ENCODE measurements at regions not wholly inside any gene's neighbourhood (a gene's known extent, or its start where the extent isn't known, plus 50 kb on each side); places are given as distances from the start of the nearest gene placed in this dataset.

GRCh38 chr2:6748406-6749067, 117.2 kb downstream of the CMPK2 start:
- no peak for TF ChIP-seq CTCF (IDR thresholded peaks at IDR 0.05)
- no peak for TF ChIP-seq POLR2A (IDR thresholded peaks at IDR 0.05)

Data from Peyer's patch (tissue), 4 donors.